ENCODE measurements at regions not wholly inside any gene's neighbourhood (a gene's known extent, or its start where the extent isn't known, plus 50 kb on each side); places are given as distances from the start of the nearest gene placed in this dataset.

- Histone ChIP-seq H3K4me2 (ENCODE audit: low read length) (no peak overlapping the region), H3K36me3 (ENCODE audit: control insufficient read depth, low read length) (no peaks in the 10 kb centered on the region), H3K9me3 (ENCODE audit: control insufficient read depth, insufficient read depth, low read length) (no peaks in the 10 kb centered on the region), H3K79me2 (ENCODE audit: control insufficient read depth, low read length) (no peaks in the 10 kb centered on the region), H3K4me1 (ENCODE audit: control insufficient read depth, low read length) (no peaks in the 10 kb centered on the region), H3K4me3 (ENCODE audit: low read length) (no peak overlapping the region), H3F3A (ENCODE audit: control insufficient read depth, insufficient read depth) (no peaks in the 10 kb centered on the region), H4K20me1 (ENCODE audit: control insufficient read depth, insufficient read depth, low read depth, low read length) (no peaks in the 10 kb centered on the region), H3K27ac (ENCODE audit: low read depth, low read length) (no peak overlapping the region), H3K9me2 (replicated peaks; ENCODE audit: control insufficient read depth, low read length) (no peaks in the 10 kb centered on the region), H3K27me3 (ENCODE audit: control insufficient read depth, low read length) (no peaks in the 10 kb centered on the region)
- no peak for TF ChIP-seq EZH2phosphoT487 (IDR thresholded peaks at IDR 0.05; ENCODE audit: borderline replicate concordance, low read length)
- TF ChIP-seq CTCF (IDR thresholded peaks at IDR 0.05; ENCODE audit: low read depth, low read length, poor library complexity, severe bottlenecking), result no peak
Observed at GRCh38 chr3:152733584-152734119, 101.3 kb upstream of the P2RY1 start.

GRCh38 chr3:152737021-152737908 lies 97.7 kb upstream of the P2RY1 start:
- Histone ChIP-seq H3F3A (ENCODE audit: control insufficient read depth, insufficient read depth) (no peaks in the 10 kb centered on the region), H3K4me1 (ENCODE audit: control insufficient read depth, low read length) (no peaks in the 10 kb centered on the region), H3K27me3 (ENCODE audit: control insufficient read depth, low read length) (no peaks in the 10 kb centered on the region), H3K27ac (ENCODE audit: low read depth, low read length) (no peak overlapping the region), H3K36me3 (ENCODE audit: control insufficient read depth, low read length) (no peaks in the 10 kb centered on the region), H3K9me3 (ENCODE audit: control insufficient read depth, insufficient read depth, low read length) (no peaks in the 10 kb centered on the region), H3K79me2 (ENCODE audit: control insufficient read depth, low read length) (no peaks in the 10 kb centered on the region), H4K20me1 (ENCODE audit: control insufficient read depth, insufficient read depth, low read depth, low read length) (no peaks in the 10 kb centered on the region), H3K4me2 (ENCODE audit: low read length) (no peak overlapping the region), H3K4me3 (ENCODE audit: low read length) (no peak overlapping the region), H3K9me2 (replicated peaks; ENCODE audit: control insufficient read depth, low read length) (no peaks in the 10 kb centered on the region)
- TF ChIP-seq CTCF (IDR thresholded peaks at IDR 0.05; ENCODE audit: low read depth, low read length, poor library complexity, severe bottlenecking) (no peak), EZH2phosphoT487 (IDR thresholded peaks at IDR 0.05; ENCODE audit: borderline replicate concordance, low read length) (no peak)

- no peak overlapping the region for H3K4me3 ChIP-seq (ENCODE audit: low read length)
- H3K27me3 ChIP-seq (ENCODE audit: control insufficient read depth, low read length), result no peaks in the 10 kb centered on the region
- TF ChIP-seq EZH2phosphoT487 (IDR thresholded peaks at IDR 0.05; ENCODE audit: borderline replicate concordance, low read length), result no peak
- TF ChIP-seq CTCF (IDR thresholded peaks at IDR 0.05; ENCODE audit: low read depth, low read length, poor library complexity, severe bottlenecking), result no peak
- no peaks in the 10 kb centered on the region for H3F3A ChIP-seq (ENCODE audit: control insufficient read depth, insufficient read depth)
- no peaks in the 10 kb centered on the region for H3K36me3 ChIP-seq (ENCODE audit: control insufficient read depth, low read length)
- no peaks in the 10 kb centered on the region for H3K9me3 ChIP-seq (ENCODE audit: control insufficient read depth, insufficient read depth, low read length)
- no peak overlapping the region for H3K4me2 ChIP-seq (ENCODE audit: low read length)
- no peaks in the 10 kb centered on the region for H3K79me2 ChIP-seq (ENCODE audit: control insufficient read depth, low read length)
- H3K27ac ChIP-seq (ENCODE audit: low read depth, low read length), result no peak overlapping the region
- no peaks in the 10 kb centered on the region for H3K9me2 ChIP-seq (replicated peaks; ENCODE audit: control insufficient read depth, low read length)
- H4K20me1 ChIP-seq (ENCODE audit: control insufficient read depth, insufficient read depth, low read depth, low read length), result no peaks in the 10 kb centered on the region
- H3K4me1 ChIP-seq (ENCODE audit: control insufficient read depth, low read length), result no peaks in the 10 kb centered on the region
Observed at GRCh38 chr3:152738656-152739055, 96.3 kb upstream of the P2RY1 start.
